ENCODE measurements at regions not wholly inside any gene's neighbourhood (a gene's known extent, or its start where the extent isn't known, plus 50 kb on each side); places are given as distances from the start of the nearest gene placed in this dataset.

- TF ChIP-seq CTCF (conservative IDR thresholded peaks at IDR 0.05; ENCODE audit: low read depth) = no peak
- CTCF ChIA-PET = interaction anchor here (0.5 kb wide), 1 partner anchor 195 kb away, joined by 3 read pairs; no protein-coding TSS in a partner anchor
- DNase-seq (ENCODE audit: low spot score) = no peak
- H3K27ac ChIP-seq = no peak overlapping the region
- POLR2A ChIA-PET (ENCODE audit: low non-redundant PET) = no interaction called here
Observed at GRCh38 chr2:180328795-180329422, 321.8 kb upstream of the CWC22 start.

GRCh38 chr2:180327185-180327584, 320.1 kb upstream of the CWC22 start:
- CTCF ChIA-PET = no interaction called here
- POLR2A ChIA-PET (ENCODE audit: low non-redundant PET) = no interaction called here
- no peak for DNase-seq (ENCODE audit: low spot score)
- no peak overlapping the region for H3K27ac ChIP-seq
- no peak for TF ChIP-seq CTCF (conservative IDR thresholded peaks at IDR 0.05; ENCODE audit: low read depth)

- DNase-seq (ENCODE audit: low spot score) = no peak
- no peak overlapping the region for H3K27ac ChIP-seq
- ChIA-PET CTCF (interaction anchor here (0.6 kb wide), 1 partner anchor 207 kb away, joined by 3 read pairs; no protein-coding TSS in a partner anchor), POLR2A (ENCODE audit: low non-redundant PET) (no interaction called here)
- no peak for TF ChIP-seq CTCF (conservative IDR thresholded peaks at IDR 0.05; ENCODE audit: low read depth)
Observed at GRCh38 chr2:180325416-180326120, 318.5 kb upstream of the CWC22 start.

- peak; percentile 1 for DNase-seq (ENCODE audit: low spot score)
- H3K27ac ChIP-seq = no peak overlapping the region
- ChIA-PET POLR2A (ENCODE audit: low non-redundant PET) (no interaction called here), CTCF (no interaction called here)
- TF ChIP-seq CTCF (conservative IDR thresholded peaks at IDR 0.05; ENCODE audit: low read depth) = no peak
Observed at GRCh38 chr2:180324182-180324581, 317.1 kb upstream of the CWC22 start.

- DNase-seq (ENCODE audit: low spot score) = peak; percentile 10
- POLR2A ChIA-PET (ENCODE audit: low non-redundant PET) = no interaction called here
- no peak for TF ChIP-seq CTCF (conservative IDR thresholded peaks at IDR 0.05; ENCODE audit: low read depth)
- CTCF ChIA-PET = no interaction called here
- H3K27ac ChIP-seq = no peak overlapping the region
Observed at GRCh38 chr2:180322781-180323180, 315.7 kb upstream of the CWC22 start.

- DNase-seq (ENCODE audit: low spot score) = no peak
- TF ChIP-seq CTCF (conservative IDR thresholded peaks at IDR 0.05; ENCODE audit: low read depth) = no peak
- H3K27ac ChIP-seq = no peak overlapping the region
- CTCF ChIA-PET = interaction anchor here (0.7 kb wide), 1 partner anchor 93 kb away, joined by 3 read pairs; no protein-coding TSS in a partner anchor
- POLR2A ChIA-PET (ENCODE audit: low non-redundant PET) = no interaction called here
Observed at GRCh38 chr2:180319586-180320405, 312.7 kb upstream of the CWC22 start.
